ENCODE measurements at regions not wholly inside any gene's neighbourhood (a gene's known extent, or its start where the extent isn't known, plus 50 kb on each side); places are given as distances from the start of the nearest gene placed in this dataset.

DNA sequence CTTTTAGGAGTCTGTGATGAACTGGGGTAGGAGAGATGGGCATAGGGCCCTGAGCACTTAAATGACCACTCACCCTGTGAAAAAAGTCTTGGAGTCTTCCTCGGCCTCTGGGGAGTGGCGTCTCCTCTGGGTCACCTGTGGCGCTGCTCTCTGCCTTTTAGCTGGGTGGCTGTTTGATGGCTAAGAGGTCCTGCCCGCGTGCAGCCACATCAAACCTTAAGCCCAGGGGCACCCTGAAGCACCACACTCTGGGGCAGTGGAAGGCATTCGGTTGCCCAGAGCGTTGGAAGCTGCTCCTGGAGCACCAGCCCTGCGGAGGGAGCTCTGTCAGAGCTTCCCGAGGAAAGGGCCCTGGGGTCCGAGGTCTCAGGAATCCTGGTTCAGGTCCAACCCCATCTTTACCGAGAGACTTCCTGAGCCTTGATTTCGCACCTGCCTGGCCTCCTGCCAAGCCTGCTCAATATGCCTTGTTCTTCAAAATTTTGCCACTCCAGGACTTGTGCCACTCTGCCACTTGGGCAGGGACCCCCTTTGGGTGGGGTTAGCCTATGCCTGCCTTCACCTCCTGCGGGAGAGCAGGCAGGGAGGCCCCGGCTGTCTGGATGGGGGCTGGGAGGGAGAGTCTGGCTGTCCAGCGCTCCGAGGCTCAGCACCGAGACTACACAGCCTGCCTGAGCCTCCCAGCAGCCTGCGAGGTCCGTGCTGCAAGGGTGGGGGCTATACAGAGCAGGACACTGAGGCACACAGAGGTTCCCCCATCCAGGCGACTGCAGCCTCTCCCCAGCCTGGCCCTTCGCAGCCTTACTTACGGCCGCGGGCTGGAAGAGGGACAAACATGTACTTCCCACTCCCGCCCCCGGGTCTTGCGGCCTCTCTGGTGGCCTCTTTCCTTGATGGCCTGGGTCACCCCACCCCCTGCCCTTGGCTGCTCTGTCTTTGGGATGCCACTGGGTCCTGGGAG, 63.4 kb upstream of the RNU6ATAC start:
- TF ChIP-seq, protein P1, sequence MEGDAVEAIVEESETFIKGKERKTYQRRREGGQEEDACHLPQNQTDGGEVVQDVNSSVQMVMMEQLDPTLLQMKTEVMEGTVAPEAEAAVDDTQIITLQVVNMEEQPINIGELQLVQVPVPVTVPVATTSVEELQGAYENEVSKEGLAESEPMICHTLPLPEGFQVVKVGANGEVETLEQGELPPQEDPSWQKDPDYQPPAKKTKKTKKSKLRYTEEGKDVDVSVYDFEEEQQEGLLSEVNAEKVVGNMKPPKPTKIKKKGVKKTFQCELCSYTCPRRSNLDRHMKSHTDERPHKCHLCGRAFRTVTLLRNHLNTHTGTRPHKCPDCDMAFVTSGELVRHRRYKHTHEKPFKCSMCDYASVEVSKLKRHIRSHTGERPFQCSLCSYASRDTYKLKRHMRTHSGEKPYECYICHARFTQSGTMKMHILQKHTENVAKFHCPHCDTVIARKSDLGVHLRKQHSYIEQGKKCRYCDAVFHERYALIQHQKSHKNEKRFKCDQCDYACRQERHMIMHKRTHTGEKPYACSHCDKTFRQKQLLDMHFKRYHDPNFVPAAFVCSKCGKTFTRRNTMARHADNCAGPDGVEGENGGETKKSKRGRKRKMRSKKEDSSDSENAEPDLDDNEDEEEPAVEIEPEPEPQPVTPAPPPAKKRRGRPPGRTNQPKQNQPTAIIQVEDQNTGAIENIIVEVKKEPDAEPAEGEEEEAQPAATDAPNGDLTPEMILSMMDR (IDR thresholded peaks at IDR 0.05): no peak
- TF ChIP-seq EP300 (IDR thresholded peaks at IDR 0.05): no peak
- TF ChIP-seq POLR2A (IDR thresholded peaks at IDR 0.05): no peak
- no peak for TF ChIP-seq POLR2AphosphoS5 (IDR thresholded peaks at IDR 0.05)

Measured in sigmoid colon (tissue), 4 donors.